H1 (cell line): ENCODE measurements at regions not wholly inside any gene's neighbourhood (a gene's known extent, or its start where the extent isn't known, plus 50 kb on each side); places are given as distances from the start of the nearest gene placed in this dataset.

Experiments used
- CTCF ChIA-PET: fragments of 300-600 bp; sonication (Branson Sonifier 250); formaldehyde crosslinking; loops from one replicate; lab custom pipeline; 2021; ENCODE audit not compliant: partially characterized antibody; lab: Charles Lee
- POLR2A ChIA-PET: fragments of 300-600 bp; sonication (Branson Sonifier 250); formaldehyde crosslinking; loops from one replicate; lab custom pipeline; 2021; ENCODE audit warnings: inconsistent platforms; ENCODE audit not compliant: partially characterized antibody; lab: Charles Lee
- DNase-seq, 2 experiments: peaks; one replicate each; pipeline versions ENCODE4 v3.0.0 to v3.0.0-alpha.2; 2010 to 2022; ENCODE audit warnings: low spot score in 2 of 2, low read depth in 1 of 2, mixed read lengths in 1 of 2
- FAIRE-seq: peaks from 2 replicates; lab custom pipeline; 2011; peaks lifted over from hg19 to GRCh38; lab: Jason Lieb, UNC
- H2AFZ ChIP-seq: 2 replicates; pipeline ENCODE4 v1.8.1; 2012; ENCODE audit warnings: low read length, inconsistent platforms
- H2AK5ac ChIP-seq: 2 replicates; pipeline ENCODE4 v1.6.1; 2013; ENCODE audit warnings: low read depth, low read length
- H2BK120ac ChIP-seq: replicated peaks from 2 replicates; pipeline ENCODE3; 2013; ENCODE audit warnings: low read depth, low read length, inconsistent platforms
- H2BK12ac ChIP-seq: 2 replicates; pipeline ENCODE4 v1.6.1; 2013; ENCODE audit warnings: low read depth, low read length
- H2BK15ac ChIP-seq: 2 replicates; pipeline ENCODE4 v1.6.1; 2013; ENCODE audit warnings: low read length
- H2BK20ac ChIP-seq: 2 replicates; pipeline ENCODE4 v1.6.1; 2013; ENCODE audit warnings: low read length
- H2BK5ac ChIP-seq: 2 replicates; pipeline ENCODE4 v1.6.1; 2013; ENCODE audit warnings: low read depth, low read length
- H3K14ac ChIP-seq: 2 replicates; pipeline ENCODE4 v1.6.1; 2013; ENCODE audit warnings: inconsistent platforms; ENCODE audit not compliant: insufficient read length
- H3K18ac ChIP-seq: 2 replicates; pipeline ENCODE4 v1.6.1; 2013; ENCODE audit warnings: low read length; ENCODE audit errors: extremely low read depth
- H3K23ac ChIP-seq: 2 replicates; pipeline ENCODE4 v1.6.1; 2013; ENCODE audit warnings: inconsistent platforms; ENCODE audit not compliant: insufficient read length
- H3K23me2 ChIP-seq: 2 replicates; pipeline ENCODE4 v1.6.1; 2013; ENCODE audit warnings: low read depth, low read length
- H3K27ac ChIP-seq: 2 replicates; pipeline ENCODE4 v1.6.1; 2011; ENCODE audit warnings: low read depth, low read length, inconsistent platforms
- H3K27me3 ChIP-seq, 4 experiments: replicated peaks in 1 of 4; 1 replicate in 1 of 4; 2 replicates in 3 of 4; pipeline versions ENCODE4 v1.6.1 to v1.8.1; 2011 to 2013; ENCODE audit warnings: low read length in 3 of 4, mild to moderate bottlenecking in 3 of 4, inconsistent platforms in 2 of 4, mixed read lengths in 2 of 4, moderate library complexity in 1 of 4; ENCODE audit not compliant: control insufficient read depth in 3 of 4, insufficient read depth in 3 of 4; ENCODE audit errors: extremely low read depth in 1 of 4
- H3K36me3 ChIP-seq, 4 experiments: 2 replicates each; pipeline versions ENCODE4 v1.6.1 to v1.8.1; 2011 to 2013; ENCODE audit warnings: mild to moderate bottlenecking in 4 of 4, low read length in 3 of 4, moderate library complexity in 2 of 4, control low read depth in 1 of 4, inconsistent platforms in 1 of 4; ENCODE audit not compliant: insufficient read depth in 4 of 4, control insufficient read depth in 2 of 4
- H3K4ac ChIP-seq: replicated peaks from 2 replicates; pipeline ENCODE3; 2013; ENCODE audit warnings: low read length, low read depth, mixed read lengths, inconsistent platforms; ENCODE audit not compliant: insufficient read length
- H3K4me1 ChIP-seq, 4 experiments: replicated peaks in 1 of 4; 1 replicate in 1 of 4; 2 replicates in 3 of 4; pipeline versions ENCODE4 v1.6.1 to v1.8.1; 2011 to 2013; ENCODE audit warnings: low read length in 3 of 4, inconsistent platforms in 2 of 4, mixed read lengths in 1 of 4; ENCODE audit not compliant: insufficient read depth in 4 of 4, control insufficient read depth in 3 of 4
- H3K4me2 ChIP-seq, 2 experiments: 2 replicates each; pipeline versions ENCODE4 v1.6.1 to v1.8.1; 2011 to 2013; ENCODE audit warnings: low read depth in 2 of 2, low read length in 2 of 2, control low read depth in 1 of 2, inconsistent platforms in 1 of 2, mild to moderate bottlenecking in 1 of 2; ENCODE audit not compliant: insufficient read depth in 1 of 2
- H3K4me3 ChIP-seq, 4 experiments: fragments of 200-600, 300-600 bp in 1 of 4; sonication (generic), shearing (Covaris generic), sonication (Bioruptor Twin) in 1 of 4; 2 replicates each; pipeline versions ENCODE4 v1.5.1 to v1.8.1; 2011 to 2016; ENCODE audit warnings: low read length in 4 of 4, low read depth in 3 of 4, control low read depth in 2 of 4, inconsistent platforms in 2 of 4, mild to moderate bottlenecking in 2 of 4, mixed read lengths in 1 of 4, moderate library complexity in 1 of 4; ENCODE audit not compliant: insufficient read depth in 2 of 4; ENCODE audit errors: extremely low read depth in 1 of 4
- H3K56ac ChIP-seq: replicated peaks from 2 replicates; pipeline ENCODE3; 2013; ENCODE audit warnings: low read depth, mild to moderate bottlenecking, mixed read lengths, low read length, inconsistent platforms; ENCODE audit not compliant: insufficient read length
- H3K79me1 ChIP-seq: 2 replicates; pipeline ENCODE4 v1.6.1; 2013; ENCODE audit warnings: low read depth, low read length, control low read depth
- H3K79me2 ChIP-seq, 2 experiments: 2 replicates each; pipeline versions ENCODE4 v1.6.1 to v1.8.1; 2012 to 2013; ENCODE audit warnings: low read length in 2 of 2, mild to moderate bottlenecking in 2 of 2, inconsistent platforms in 1 of 2; ENCODE audit not compliant: insufficient read depth in 2 of 2, control insufficient read depth in 1 of 2
- H3K9ac ChIP-seq, 4 experiments: replicated peaks in 1 of 4; 1 replicate in 1 of 4; 2 replicates in 3 of 4; pipeline versions ENCODE4 v1.6.1 to v1.8.1; 2011 to 2013; ENCODE audit warnings: low read depth in 3 of 4, low read length in 3 of 4, control low read depth in 2 of 4, mild to moderate bottlenecking in 2 of 4, moderate library complexity in 2 of 4, inconsistent platforms in 1 of 4; ENCODE audit errors: extremely low read depth in 1 of 4
- H3K9me3 ChIP-seq, 2 experiments: 2 replicates each; pipeline versions ENCODE4 v1.6.1 to v1.8.1; 2012 to 2013; ENCODE audit warnings: mild to moderate bottlenecking in 2 of 2, moderate library complexity in 2 of 2, control low read depth in 1 of 2, inconsistent platforms in 1 of 2, low read depth in 1 of 2, low read length in 1 of 2, mixed read lengths in 1 of 2; ENCODE audit not compliant: insufficient read depth in 2 of 2
- H4K20me1 ChIP-seq, 2 experiments: replicated peaks in 1 of 2; 2 replicates each; pipeline versions ENCODE3 to v1.8.1; 2011 to 2013; ENCODE audit warnings: inconsistent platforms in 2 of 2, low read length in 2 of 2, mild to moderate bottlenecking in 1 of 2; ENCODE audit not compliant: insufficient read depth in 2 of 2, control insufficient read depth in 1 of 2
- H4K5ac ChIP-seq: 2 replicates; pipeline ENCODE4 v1.6.1; 2013; ENCODE audit warnings: low read length, low read depth, mixed read lengths, inconsistent platforms; ENCODE audit not compliant: insufficient read length
- H4K8ac ChIP-seq: 2 replicates; pipeline ENCODE4 v1.8.0; 2013; ENCODE audit warnings: mild to moderate bottlenecking, moderate library complexity, low read length, inconsistent platforms; ENCODE audit not compliant: insufficient read depth; ENCODE audit errors: extremely low read depth
- H4K91ac ChIP-seq: replicated peaks from 2 replicates; pipeline ENCODE3; 2013; ENCODE audit warnings: low read length, mixed read lengths, inconsistent platforms; ENCODE audit not compliant: insufficient read length
- BACH1 ChIP-seq: IDR thresholded peaks from 2 replicates; pipeline ENCODE4 v1.6.1; 2012; ENCODE audit warnings: low read length, improper control_type of control experiment
- POLR2AphosphoS5 ChIP-seq: IDR thresholded peaks from 2 replicates; pipeline ENCODE4 v1.6.1; 2011; ENCODE audit warnings: low read depth, low read length
- RNF2 ChIP-seq: fragments of 200-900, 300-1000 bp; sonication (generic); IDR thresholded peaks from 2 replicates; pipeline ENCODE4 v1.7.1; 2016; ENCODE audit warnings: borderline replicate concordance, low read depth, mild to moderate bottlenecking, antibody characterized with exemption, low read length; ENCODE audit not compliant: poor library complexity, severe bottlenecking; ENCODE audit errors: missing control alignments
- SIX5 ChIP-seq: IDR thresholded peaks from 2 replicates; pipeline ENCODE4 v1.6.1; 2011; ENCODE audit warnings: mild to moderate bottlenecking, low read depth, low read length
- WGBS, 2 experiments: shearing (Covaris generic) in 1 of 2; methylation state at CpG; one replicate each; pipeline versions ENCODE4 v1.1.6 to v1.1.7; 2013 to 2015; ENCODE audit warnings: low lambda C conversion rate in 2 of 2, mixed read lengths in 2 of 2, inconsistent platforms in 1 of 2, low coverage in 1 of 2, missing lambda C conversion rate in 1 of 2; ENCODE audit not compliant: insufficient replicate concordance in 2 of 2, insufficient coverage in 1 of 2, insufficient read length in 1 of 2; ENCODE audit errors: extremely low coverage in 1 of 2, missing lambda C conversion rate in 1 of 2; 5-methylcytosine and 5-hydroxymethylcytosine counted together

DNA sequence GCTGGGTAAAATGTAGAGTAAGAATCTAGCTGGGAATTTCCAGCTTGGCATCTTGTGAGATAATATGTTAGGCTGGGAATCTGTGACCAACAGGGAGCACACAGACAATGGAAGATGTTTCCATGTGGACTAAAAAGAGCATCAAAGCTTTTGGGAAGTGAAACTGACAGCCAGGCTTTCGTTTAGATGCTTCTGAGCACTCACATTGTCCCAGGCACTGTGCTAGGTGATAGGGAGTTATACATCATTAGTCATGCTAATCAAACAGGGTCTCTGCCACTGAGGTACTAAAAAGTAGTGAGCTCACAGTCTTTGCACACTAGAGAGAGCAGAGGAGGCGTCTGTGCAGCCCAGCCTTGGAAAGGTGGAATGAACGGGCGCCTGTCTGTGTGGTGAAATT lies 101.9 kb upstream of the SCOC start:
- H3K9me3 ChIP-seq: no peaks in the 10 kb centered on the region
- DNase-seq: no peak
- CTCF ChIA-PET: interaction anchor here (0.8 to 1.7 kb wide), 5 partner anchors 12 to 538 kb away, joined by 3 to 8 read pairs (median 4); no protein-coding TSS in a partner anchor
- H3K79me1 ChIP-seq: no peaks in the 10 kb centered on the region
- no peaks in the 10 kb centered on the region for H4K20me1 ChIP-seq
- H3K23me2 ChIP-seq: no peaks in the 10 kb centered on the region
- no peak overlapping the region for H2BK12ac ChIP-seq
- no peak overlapping the region for H4K8ac ChIP-seq
- H2BK120ac ChIP-seq: no peak overlapping the region
- no peak overlapping the region for H3K4me2 ChIP-seq
- no peaks in the 10 kb centered on the region for H3K27me3 ChIP-seq
- H2BK5ac ChIP-seq: no peak overlapping the region
- H4K91ac ChIP-seq: no peak overlapping the region
- H3K27ac ChIP-seq: no peak overlapping the region
- H3K9ac ChIP-seq: no peak overlapping the region
- H4K5ac ChIP-seq: no peak overlapping the region
- H2AK5ac ChIP-seq: no peak overlapping the region
- H2AFZ ChIP-seq: no peak overlapping the region
- H3K79me2 ChIP-seq: no peaks in the 10 kb centered on the region
- H3K4ac ChIP-seq: no peak overlapping the region
- H3K4me1 ChIP-seq: peaks cover 0 to 6% (median under 1%) of the 10 kb centered on the region in 4 experiments; a peak in 2 of 7 replicates
- no peak overlapping the region for H3K23ac ChIP-seq
- FAIRE-seq: no peak
- no peak overlapping the region for H3K14ac ChIP-seq
- POLR2A ChIA-PET: no interaction called here
- no peak overlapping the region for H3K56ac ChIP-seq
- H3K36me3 ChIP-seq: no peaks in the 10 kb centered on the region
- no peak overlapping the region for H2BK20ac ChIP-seq
- WGBS, 2 experiments: 81% methylated on average over 4 of the region's 4 CpGs; no CpG with 5 or more reads in 1 of the 2 experiments
- H3K18ac ChIP-seq: no peak overlapping the region
- no peak for TF ChIP-seq SIX5
- no peak for TF ChIP-seq BACH1
- TF ChIP-seq POLR2AphosphoS5: no peak
- no peak for TF ChIP-seq RNF2
- TF ChIP-seq, all 59 proteins: peak for 0
- H2BK15ac ChIP-seq: no peak overlapping the region
- no peak overlapping the region for H3K4me3 ChIP-seq
